Pancreas (tissue), 10 donors: ENCODE measurements at regions not wholly inside any gene's neighbourhood (a gene's known extent, or its start where the extent isn't known, plus 50 kb on each side); places are given as distances from the start of the nearest gene placed in this dataset.

Experiments used
- ATAC-seq, 4 donors: fragments of 200-7000 bp; cut with Tn5 transposase; one replicate each; pipeline versions ENCODE4 v1.8.0 to v1.9.1; 2020; ENCODE audit warnings: mild to moderate bottlenecking in 4 of 4, moderate library complexity in 4 of 4
- DNase-seq, 6 donors: peaks; one replicate each; pipeline ENCODE4 v3.0.0-alpha.2; 2020
- FAIRE-seq: peaks from 2 replicates; lab custom pipeline; 2012; peaks lifted over from hg19 to GRCh38; lab: Jason Lieb, UNC
- H3K27ac ChIP-seq, 4 donors: fragments of 200-600 bp; sonication (generic); 1 replicate in 3 of 4; 2 replicates in 1 of 4; pipeline versions ENCODE4 v1.5.0 to v1.8.0; 2020
- H3K27me3 ChIP-seq, 4 donors: fragments of 200-600 bp; one replicate each; pipeline ENCODE4 v1.8.0; 2021
- H3K36me3 ChIP-seq, 3 donors: fragments of 200-600 bp; sonication (generic) in 1 of 3; one replicate each; pipeline versions ENCODE4 v1.5.0 to v1.8.0; 2020 to 2021
- H3K4me1 ChIP-seq, 3 donors: fragments of 200-600 bp; one replicate each; pipeline ENCODE4 v1.8.0; 2021
- H3K4me3 ChIP-seq, 4 donors: fragments of 200-600 bp; sonication (generic) in 2 of 4; one replicate each; pipeline versions ENCODE4 v1.5.0 to v1.8.0; 2020 to 2021
- H3K9me3 ChIP-seq, 4 donors: fragments of 200-600 bp; one replicate each; pipeline ENCODE4 v1.8.0; 2021
- CTCF ChIP-seq, 4 donors: fragments of 200-600 bp; sonication (generic) in 3 of 4; IDR thresholded peaks; one replicate each; pipeline versions ENCODE4 v1.5.0 to v1.8.0; 2021; ENCODE audit warnings: antibody characterized with exemption in 4 of 4
- WGBS, 2 donors: extraction: QIAGEN DNeasy Blood & Tissue Kit; methylation state at CpG; one replicate each; pipeline ENCODE4 v1.1.7; 2013; 5-methylcytosine and 5-hydroxymethylcytosine counted together
- intact Hi-C, 3 donors: fragments of 100-400 bp; cut with DNase I; formaldehyde crosslinking; loops; one replicate each; pipeline versions ENCODE4 v1.11.1 to v1.14.2; 2022
- donor health status: healthy with polysubstance abuse.
- donor health status: DM: no; HTN: no; CAD: no; lungs with moderate emphysema.
- donor health status: DM: no; HTN: no; CAD: no.
- donor health status: control.
- donor health status: control.
- donor health status: Bipolar disorder and iron deficiency.
- donor health status: DM: yes; HTN: yes; CAD: no.
- donor health status: DM: no; HTN: no; CAD: no.
- donor health status: DM: no; HTN: no; CAD: no.
- donor health status: DM: yes; HTN: yes; CAD: no.

GRCh38 chr2:217279140-217279539 lies 419.3 kb upstream of the TNP1 start:
- WGBS, 2 donors = 60 to 65% methylated on average over 3 of the region's 3 CpGs
- intact Hi-C loops = no loop called here
- Histone ChIP-seq H3K4me1 (no peaks in the 10 kb centered on the region), H3K4me3 (no peak overlapping the region), H3K9me3 (no peaks in the 10 kb centered on the region), H3K27me3 (no peaks in the 10 kb centered on the region), H3K36me3 (no peaks in the 10 kb centered on the region), H3K27ac (no peak overlapping the region)
- no peak for TF ChIP-seq CTCF (IDR thresholded peaks at IDR 0.05)
- no peak for DNase-seq
- FAIRE-seq = no peak
- ATAC-seq = no peak

- no peaks in the 10 kb centered on the region for H3K4me1 ChIP-seq
- H3K9me3 ChIP-seq = no peaks in the 10 kb centered on the region
- TF ChIP-seq CTCF (IDR thresholded peaks at IDR 0.05) = no peak
- H3K27ac ChIP-seq = no peak overlapping the region
- H3K36me3 ChIP-seq = no peaks in the 10 kb centered on the region
- intact Hi-C loops = no loop called here
- FAIRE-seq (no peak), DNase-seq (no peak), ATAC-seq (no peak)
- H3K4me3 ChIP-seq = no peak overlapping the region
- 65 to 68% methylated on average over 8 of the region's 8 CpGs for WGBS, 2 donors
- H3K27me3 ChIP-seq = no peaks in the 10 kb centered on the region
These were observed 418.0 kb upstream of the TNP1 start for GRCh38 chr2:217277646-217278398.

GRCh38 chr2:217276433-217276832 lies 416.6 kb upstream of the TNP1 start:
- H3K27ac ChIP-seq = no peak overlapping the region
- no peak for TF ChIP-seq CTCF (IDR thresholded peaks at IDR 0.05)
- FAIRE-seq (no peak), DNase-seq (no peak), ATAC-seq (no peak)
- H3K4me1 ChIP-seq = no peaks in the 10 kb centered on the region
- no peak overlapping the region for H3K4me3 ChIP-seq
- no peaks in the 10 kb centered on the region for H3K9me3 ChIP-seq
- no peaks in the 10 kb centered on the region for H3K27me3 ChIP-seq
- H3K36me3 ChIP-seq = no peaks in the 10 kb centered on the region
- WGBS, 2 donors = 50 to 59% methylated on average over 4 of the region's 4 CpGs
- intact Hi-C loops = no loop called here

GRCh38 chr2:217275091-217275490 lies 415.2 kb upstream of the TNP1 start:
- Histone ChIP-seq H3K9me3 (no peaks in the 10 kb centered on the region), H3K27ac (no peak overlapping the region), H3K27me3 (no peaks in the 10 kb centered on the region), H3K4me3 (no peak overlapping the region), H3K36me3 (no peaks in the 10 kb centered on the region), H3K4me1 (no peaks in the 10 kb centered on the region)
- ATAC-seq (no peak), DNase-seq (no peak), FAIRE-seq (no peak)
- intact Hi-C loops = no loop called here
- 72 to 76% methylated on average over 5 of the region's 5 CpGs for WGBS, 2 donors
- TF ChIP-seq CTCF (IDR thresholded peaks at IDR 0.05) = no peak

GRCh38 chr2:217274578-217274977 lies 414.7 kb upstream of the TNP1 start:
- no peak overlapping the region for H3K4me3 ChIP-seq
- no peak for FAIRE-seq
- ATAC-seq = no peak
- H3K36me3 ChIP-seq = no peaks in the 10 kb centered on the region
- H3K27ac ChIP-seq = no peak overlapping the region
- H3K4me1 ChIP-seq = no peaks in the 10 kb centered on the region
- DNase-seq = no peak
- H3K9me3 ChIP-seq = no peaks in the 10 kb centered on the region
- 83 to 87% methylated on average over 4 of the region's 4 CpGs for WGBS, 2 donors
- H3K27me3 ChIP-seq = no peaks in the 10 kb centered on the region
- no peak for TF ChIP-seq CTCF (IDR thresholded peaks at IDR 0.05)
- intact Hi-C loops = no loop called here
